LNCaP clone FGC (cell line): ENCODE measurements at regions not wholly inside any gene's neighbourhood (a gene's known extent, or its start where the extent isn't known, plus 50 kb on each side); places are given as distances from the start of the nearest gene placed in this dataset.
"Not testable (repeated sequence)": the region's sequence is repeated elsewhere in the genome, so short reads cannot be mapped to it uniquely, and the experiment has no call there.

ENCODE experiments used
- DNase-seq: peaks from one replicate; pipeline ENCODE4 v3.0.0-alpha.2; 2011; ENCODE audit warnings: low read depth
- H3K4me3 ChIP-seq: 2 replicates; pipeline ENCODE4 v1.5.1; 2011; ENCODE audit warnings: mild to moderate bottlenecking, low read depth, low read length, control low read depth
- TF ChIP-seq, protein P1 (sequence below): IDR thresholded peaks from 2 replicates; pipeline ENCODE4 v1.5.1; 2012; ENCODE audit warnings: mild to moderate bottlenecking; ENCODE audit not compliant: control insufficient read depth, insufficient read depth; ENCODE audit errors: extremely low read depth

- H3K4me3 ChIP-seq, result no peak overlapping the region
- no peak for DNase-seq
- TF ChIP-seq, protein P1, sequence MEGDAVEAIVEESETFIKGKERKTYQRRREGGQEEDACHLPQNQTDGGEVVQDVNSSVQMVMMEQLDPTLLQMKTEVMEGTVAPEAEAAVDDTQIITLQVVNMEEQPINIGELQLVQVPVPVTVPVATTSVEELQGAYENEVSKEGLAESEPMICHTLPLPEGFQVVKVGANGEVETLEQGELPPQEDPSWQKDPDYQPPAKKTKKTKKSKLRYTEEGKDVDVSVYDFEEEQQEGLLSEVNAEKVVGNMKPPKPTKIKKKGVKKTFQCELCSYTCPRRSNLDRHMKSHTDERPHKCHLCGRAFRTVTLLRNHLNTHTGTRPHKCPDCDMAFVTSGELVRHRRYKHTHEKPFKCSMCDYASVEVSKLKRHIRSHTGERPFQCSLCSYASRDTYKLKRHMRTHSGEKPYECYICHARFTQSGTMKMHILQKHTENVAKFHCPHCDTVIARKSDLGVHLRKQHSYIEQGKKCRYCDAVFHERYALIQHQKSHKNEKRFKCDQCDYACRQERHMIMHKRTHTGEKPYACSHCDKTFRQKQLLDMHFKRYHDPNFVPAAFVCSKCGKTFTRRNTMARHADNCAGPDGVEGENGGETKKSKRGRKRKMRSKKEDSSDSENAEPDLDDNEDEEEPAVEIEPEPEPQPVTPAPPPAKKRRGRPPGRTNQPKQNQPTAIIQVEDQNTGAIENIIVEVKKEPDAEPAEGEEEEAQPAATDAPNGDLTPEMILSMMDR, result no peak
Observed at GRCh38 chr5:106288979-106289378, 1381.8 kb downstream of the EFNA5 start.

- DNase-seq, result no peak
- TF ChIP-seq, protein P1, result no peak
- no peak overlapping the region for H3K4me3 ChIP-seq
Observed at GRCh38 chr5:106277540-106278096, 1393.1 kb downstream of the EFNA5 start.

- no peak overlapping the region for H3K4me3 ChIP-seq
- DNase-seq, result no peak
- TF ChIP-seq, protein P1, result peak; percentile 68
Observed at GRCh38 chr5:106269252-106269843, 1401.4 kb downstream of the EFNA5 start.

DNA sequence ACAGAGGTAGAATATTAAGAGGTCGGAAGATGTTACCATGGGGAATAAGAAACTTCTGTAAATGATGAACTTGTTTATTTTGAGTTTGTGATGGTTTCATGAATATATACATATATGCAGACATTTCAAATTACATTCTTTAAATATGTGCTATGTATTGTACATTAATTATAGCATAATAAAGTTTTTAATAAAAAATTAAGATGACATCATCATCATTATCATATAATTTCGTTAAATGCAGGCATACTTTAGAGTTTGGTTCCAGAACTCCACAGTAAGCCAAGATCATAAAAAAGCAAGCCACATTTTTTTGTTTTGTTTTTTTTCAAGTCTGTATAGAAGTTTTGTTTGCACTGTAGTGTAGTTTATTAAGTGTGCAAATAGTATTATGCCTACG is 1403.5 kb downstream of the EFNA5 start:
- TF ChIP-seq, protein P1, result no peak
- DNase-seq, result no peak
- no peak overlapping the region for H3K4me3 ChIP-seq

- DNase-seq, result no peak
- TF ChIP-seq, protein P1, result no peak
- H3K4me3 ChIP-seq, result no peak overlapping the region
Observed at GRCh38 chr5:106262395-106262794, 1408.3 kb downstream of the EFNA5 start.

DNA sequence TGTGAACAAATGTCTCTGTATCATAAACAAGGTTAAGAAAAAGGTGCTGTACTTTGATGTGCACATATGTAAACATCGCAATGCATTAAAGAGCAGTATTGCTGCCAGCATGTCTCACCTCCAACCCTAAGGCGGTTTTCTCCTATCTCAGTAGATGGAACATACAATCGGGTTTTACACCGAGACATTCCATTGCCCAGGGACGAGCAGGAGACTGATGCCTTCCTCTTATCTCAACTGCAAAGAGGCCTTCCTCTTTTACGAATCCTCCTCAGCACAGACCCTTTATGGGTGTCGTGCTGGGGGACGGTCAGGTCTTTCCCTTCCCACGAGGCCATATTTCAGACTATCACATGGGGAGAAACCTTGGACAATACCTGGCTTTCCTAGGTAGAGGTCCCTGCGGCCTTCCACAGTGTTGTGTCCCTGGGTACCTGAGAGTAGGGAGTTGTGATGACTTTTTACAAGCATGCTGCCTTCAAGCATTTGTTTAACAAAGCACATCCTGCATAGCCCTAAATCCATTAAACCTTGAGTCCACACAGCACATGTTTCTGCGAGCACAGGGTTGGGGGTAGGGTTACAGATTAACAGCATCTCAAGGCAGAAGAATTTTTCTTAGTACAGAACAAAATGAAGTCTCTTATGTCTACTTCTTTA is 1411.2 kb downstream of the EFNA5 start:
- peak; percentile 7 for DNase-seq

GRCh38 chr5:106258591-106259125 is 1412.1 kb downstream of the EFNA5 start:
- TF ChIP-seq, protein P1, result no peak
- H3K4me3 ChIP-seq, result no peak overlapping the region
- DNase-seq, result no peak

More for the DNA sequence above, 1411.2 kb downstream of the EFNA5 start:
- H3K4me3 ChIP-seq, result not testable (repeated sequence)
